ENCODE measurements at regions not wholly inside any gene's neighbourhood (a gene's known extent, or its start where the extent isn't known, plus 50 kb on each side); places are given as distances from the start of the nearest gene placed in this dataset.

GRCh38 chr7:113784316-113784715 lies 134.5 kb downstream of the PPP1R3A start:
- no peaks in the 10 kb centered on the region for H3K36me3 ChIP-seq (ENCODE audit: low read depth)
- DNase-seq: no peak
- intact Hi-C loops (cut with DNase I, micrococcal nuclease): no loop called here
- no peak for TF ChIP-seq CTCF (IDR thresholded peaks at IDR 0.05)
- no peaks in the 10 kb centered on the region for H3K4me1 ChIP-seq (ENCODE audit: low read depth)
- H3K9me3 ChIP-seq: no peaks in the 10 kb centered on the region
- no peak overlapping the region for H3K4me3 ChIP-seq
- ATAC-seq: no peak

- intact Hi-C loops (cut with DNase I, micrococcal nuclease): no loop called here
- H3K4me1 ChIP-seq (ENCODE audit: low read depth): no peaks in the 10 kb centered on the region
- no peak for TF ChIP-seq CTCF (IDR thresholded peaks at IDR 0.05)
- H3K9me3 ChIP-seq: no peaks in the 10 kb centered on the region
- H3K36me3 ChIP-seq (ENCODE audit: low read depth): no peaks in the 10 kb centered on the region
- no peak overlapping the region for H3K4me3 ChIP-seq
- ATAC-seq (no peak), DNase-seq (no peak)
These were observed 135.4 kb downstream of the PPP1R3A start for GRCh38 chr7:113783403-113783802.

- Histone ChIP-seq H3K9me3 (no peaks in the 10 kb centered on the region), H3K4me1 (ENCODE audit: low read depth) (no peaks in the 10 kb centered on the region), H3K4me3 (no peak overlapping the region), H3K36me3 (ENCODE audit: low read depth) (no peaks in the 10 kb centered on the region)
- no peak for DNase-seq
- ATAC-seq: no peak
- no peak for TF ChIP-seq CTCF (IDR thresholded peaks at IDR 0.05)
- intact Hi-C loops (cut with DNase I, micrococcal nuclease): no loop called here
These were observed 143.0 kb downstream of the PPP1R3A start for GRCh38 chr7:113775804-113776203.

GRCh38 chr7:113775401-113775800 lies 143.4 kb downstream of the PPP1R3A start:
- Histone ChIP-seq H3K36me3 (ENCODE audit: low read depth) (no peaks in the 10 kb centered on the region), H3K9me3 (no peaks in the 10 kb centered on the region), H3K4me3 (no peak overlapping the region), H3K4me1 (ENCODE audit: low read depth) (no peaks in the 10 kb centered on the region)
- TF ChIP-seq CTCF (IDR thresholded peaks at IDR 0.05): no peak
- ATAC-seq: no peak
- no peak for DNase-seq
- intact Hi-C loops (cut with DNase I, micrococcal nuclease): no loop called here

GRCh38 chr7:113774182-113774807 lies 144.5 kb downstream of the PPP1R3A start:
- H3K4me1 ChIP-seq (ENCODE audit: low read depth): no peaks in the 10 kb centered on the region
- no peaks in the 10 kb centered on the region for H3K9me3 ChIP-seq
- peak in 1 of 3 donors; percentile 36 for DNase-seq
- intact Hi-C loops (cut with DNase I, micrococcal nuclease): no loop called here
- H3K4me3 ChIP-seq: no peak overlapping the region
- no peaks in the 10 kb centered on the region for H3K36me3 ChIP-seq (ENCODE audit: low read depth)
- TF ChIP-seq CTCF (IDR thresholded peaks at IDR 0.05): no peak
- ATAC-seq: no peak
